ENCODE measurements at regions not wholly inside any gene's neighbourhood (a gene's known extent, or its start where the extent isn't known, plus 50 kb on each side); places are given as distances from the start of the nearest gene placed in this dataset.
"Not testable (repeated sequence)": the region's sequence is repeated elsewhere in the genome, so short reads cannot be mapped to it uniquely, and the experiment has no call there.

DNA sequence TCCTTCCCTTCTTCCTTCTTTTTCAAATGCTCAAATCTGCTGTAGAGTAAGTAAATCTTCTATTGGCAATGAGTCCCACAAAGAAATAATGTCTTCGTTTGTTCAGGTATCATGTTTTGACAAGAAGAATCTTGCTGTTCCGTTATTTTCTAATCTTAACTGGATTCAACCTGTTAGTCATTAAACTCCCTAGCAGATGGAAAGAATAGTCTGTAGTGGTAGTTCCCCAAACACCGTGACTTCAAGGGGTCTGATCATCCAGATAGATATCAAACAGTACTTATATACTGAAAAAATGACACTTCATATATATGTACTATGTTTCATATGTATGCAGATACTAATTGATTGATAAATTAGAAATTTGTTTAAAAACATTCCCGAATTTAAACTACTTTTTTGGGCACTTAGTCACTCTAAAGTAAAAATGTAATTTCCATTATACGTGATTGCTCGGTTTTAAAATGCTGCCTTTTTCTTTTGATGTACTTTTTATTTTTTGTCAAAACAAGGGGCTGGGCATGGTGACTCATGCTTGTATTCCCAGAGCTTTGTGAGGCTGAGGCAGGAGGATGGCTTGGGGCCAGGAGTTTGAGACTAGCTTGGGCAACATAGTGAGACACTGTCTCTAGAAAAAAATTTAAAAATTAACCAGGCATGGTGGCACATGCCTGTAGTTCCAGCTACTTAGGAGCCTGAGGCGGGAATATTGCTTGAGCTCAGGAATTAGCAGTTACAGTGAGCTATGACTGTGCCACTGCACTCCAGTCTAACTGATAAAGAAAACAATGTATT lies 335.7 kb upstream of the SNX7 start:
- DNase-seq = no peak

DNA sequence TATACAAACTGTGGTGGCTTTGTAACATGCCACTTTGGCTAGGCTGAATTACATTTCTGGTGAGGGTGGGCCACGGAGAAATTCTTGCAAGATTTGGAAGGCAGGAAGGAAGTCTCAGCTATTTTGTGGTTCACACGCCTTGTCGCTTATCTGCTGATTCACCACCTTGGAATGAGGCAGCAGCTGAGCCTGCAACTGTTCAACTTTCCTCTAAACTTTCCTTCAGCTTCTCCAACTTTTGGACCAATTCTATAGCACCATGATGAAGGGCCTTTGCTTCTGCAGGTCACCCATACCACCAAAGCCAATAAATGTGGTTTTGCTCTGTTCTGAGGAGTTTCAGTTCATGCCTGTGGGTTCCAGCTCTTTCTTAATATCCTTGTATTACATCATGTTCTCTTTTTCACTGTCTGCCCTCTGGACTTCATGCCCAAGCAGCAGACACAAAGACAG lies 337.6 kb upstream of the SNX7 start:
- DNase-seq = no peak

DNA sequence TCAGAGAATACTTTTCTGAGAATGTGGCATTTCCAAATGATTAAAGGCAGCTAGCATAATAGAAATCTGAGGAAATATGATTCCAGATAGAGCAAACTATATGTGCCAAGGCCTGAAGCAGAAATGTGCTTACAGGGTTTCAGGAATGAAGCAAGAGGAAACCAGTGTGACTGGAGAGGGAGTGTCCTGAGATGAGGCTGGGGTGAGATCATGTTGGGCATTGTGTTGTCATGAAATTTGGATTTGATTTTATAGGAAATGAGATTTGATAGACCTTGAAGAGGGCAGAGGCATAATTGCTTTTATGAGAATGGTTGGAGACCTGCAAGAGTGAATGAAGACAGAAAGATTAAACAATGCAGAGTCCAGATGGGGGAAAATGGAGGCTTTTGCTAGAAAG lies 338.1 kb upstream of the SNX7 start:
- DNase-seq = no peak

DNA sequence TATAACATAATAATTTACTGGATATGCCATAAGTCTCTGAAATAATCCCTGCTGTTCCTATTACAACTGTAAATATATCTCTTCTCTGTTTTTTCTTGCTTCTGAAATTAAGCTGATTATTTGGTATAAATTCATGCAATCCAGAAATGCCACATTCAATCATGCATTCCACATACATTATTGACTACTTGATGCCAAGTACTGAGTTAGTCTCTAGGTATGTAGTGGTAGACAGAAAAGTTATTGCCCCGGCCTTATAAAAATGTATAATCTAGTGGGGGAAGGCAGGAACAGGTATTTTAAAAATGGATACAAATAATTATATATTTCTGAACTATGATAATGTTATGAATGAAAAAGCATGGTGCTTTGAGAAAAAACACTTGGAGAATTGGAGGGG lies 338.6 kb upstream of the SNX7 start:
- no peak for DNase-seq

DNA sequence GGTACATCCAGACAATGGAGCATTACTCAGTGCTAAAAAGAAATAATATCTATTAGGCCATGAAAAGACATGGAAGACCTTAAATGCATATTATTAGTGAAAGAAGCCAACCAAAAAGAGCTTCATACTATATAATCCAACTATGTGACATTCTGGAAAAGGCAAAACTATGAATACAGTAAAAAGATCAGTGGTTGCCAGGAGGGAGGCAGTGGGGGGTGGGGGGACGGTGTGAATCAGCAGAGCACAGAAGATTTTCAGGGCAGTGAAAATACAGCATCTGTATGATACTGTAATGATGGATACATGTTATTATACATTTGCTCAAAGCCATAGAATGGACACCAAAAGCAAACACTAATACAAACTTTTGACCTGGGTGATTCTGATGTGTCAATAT lies 339.4 kb upstream of the SNX7 start:
- DNase-seq = no peak

DNA sequence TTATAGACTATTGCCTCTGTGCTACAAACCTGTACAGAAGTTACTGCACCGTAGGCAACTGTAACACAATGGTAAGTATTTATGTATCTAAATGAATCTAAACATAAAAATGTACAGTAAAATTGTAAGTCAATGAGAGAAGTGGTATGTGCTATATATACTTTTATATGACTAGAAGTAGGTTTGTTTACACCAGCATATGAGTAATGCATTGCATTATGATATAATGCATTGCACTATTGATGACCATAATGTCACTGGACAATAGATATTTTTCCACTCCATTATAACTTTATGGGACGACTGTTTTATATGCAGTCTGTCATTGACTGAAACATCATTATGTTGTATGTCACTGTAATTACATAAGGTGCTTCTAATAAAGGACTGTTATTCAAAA lies 340.3 kb upstream of the SNX7 start:
- DNase-seq = no peak

DNA sequence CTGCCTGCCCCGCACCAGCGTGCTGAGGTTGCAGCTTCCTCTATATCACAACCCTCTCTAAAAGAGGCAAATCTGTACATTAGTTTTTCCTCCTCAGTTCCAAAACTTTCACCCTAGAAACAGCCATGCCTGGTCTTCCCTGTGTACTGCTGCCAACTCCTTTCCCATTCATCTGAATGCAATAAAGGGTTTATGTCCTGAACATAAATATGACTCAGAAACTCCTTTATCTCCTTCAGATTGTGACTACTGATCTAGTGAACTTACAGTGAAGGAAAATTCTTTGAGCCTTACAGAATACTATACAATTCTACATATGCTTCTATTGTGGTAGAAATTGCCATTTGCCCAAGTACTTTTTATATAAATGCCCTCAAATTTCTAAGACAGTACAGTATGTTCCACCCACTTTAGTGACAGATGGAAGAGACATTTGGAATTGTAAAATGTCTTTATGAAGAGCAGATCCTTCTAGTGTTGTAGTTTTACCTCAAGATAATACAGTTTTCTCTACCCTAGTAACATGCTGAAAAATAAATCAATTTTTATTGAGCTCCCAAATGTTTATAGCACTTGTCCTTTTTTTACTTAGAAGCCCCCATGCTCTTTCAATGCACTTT lies 345.1 kb upstream of the SNX7 start:
- DNase-seq = no peak

DNA sequence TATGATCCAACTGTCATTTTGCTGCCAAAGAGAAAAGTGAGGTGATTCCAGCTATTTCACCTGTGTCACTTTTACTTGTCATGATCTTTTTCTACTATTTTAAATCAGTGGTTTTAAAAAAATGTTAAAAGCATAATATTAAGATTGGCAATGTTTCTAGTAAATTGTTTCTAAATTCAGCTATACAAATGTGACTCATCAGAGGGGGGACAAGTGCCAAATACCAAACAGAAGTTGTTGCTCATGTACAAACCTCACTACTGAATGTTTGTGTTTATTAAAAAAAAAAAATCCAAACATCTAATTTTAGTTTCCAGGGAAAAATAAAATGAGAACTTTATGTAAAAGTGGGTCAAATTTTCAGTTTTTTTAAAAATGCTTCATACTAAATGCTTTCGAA lies 346.2 kb upstream of the SNX7 start:
- no peak for DNase-seq

DNA sequence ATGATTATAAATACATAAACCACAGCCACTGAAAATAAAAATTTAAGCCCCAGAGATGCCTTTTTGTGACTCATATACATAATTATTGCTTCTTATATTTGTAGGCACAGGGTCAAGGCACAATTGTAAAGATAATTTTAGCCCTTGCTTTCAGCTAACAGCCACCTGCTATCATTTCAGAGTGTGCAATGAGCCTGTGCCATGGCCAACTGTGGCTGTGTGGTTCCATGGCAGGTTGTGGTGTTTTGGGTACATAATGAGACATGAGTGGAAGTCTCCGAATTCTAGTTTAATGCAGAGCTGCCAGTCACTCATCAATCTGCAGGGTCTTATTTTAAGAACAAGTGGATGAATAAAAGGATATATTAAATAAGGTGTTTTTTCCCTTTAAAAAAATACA lies 346.9 kb upstream of the SNX7 start:
- no peak for DNase-seq

DNA sequence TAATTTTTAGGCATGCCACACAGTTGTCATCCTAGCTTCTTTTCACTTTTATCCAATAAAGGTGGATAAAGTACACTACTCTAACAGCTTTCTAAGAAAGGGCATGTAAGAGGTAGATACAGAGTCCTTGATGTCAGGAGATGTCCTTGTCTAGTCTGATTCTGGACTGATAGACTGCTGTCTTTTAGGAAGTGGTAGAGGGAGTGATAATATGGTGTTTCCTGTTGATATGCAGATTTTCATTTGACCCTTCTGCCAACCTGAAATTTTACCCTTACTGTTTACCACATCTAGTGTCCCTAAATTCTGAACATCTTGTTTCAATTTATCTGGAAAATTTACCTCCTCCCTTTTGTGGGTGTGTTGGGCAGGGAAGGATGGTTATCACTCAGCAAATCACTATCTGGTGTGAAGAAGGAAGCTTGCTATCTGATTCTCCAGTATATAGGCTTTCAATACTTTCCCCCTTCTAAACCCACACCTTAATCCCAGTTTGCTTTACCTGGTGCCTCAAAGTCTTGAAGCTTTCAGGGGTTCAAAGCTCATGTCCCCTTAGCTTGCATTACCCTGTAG lies 354.9 kb upstream of the SNX7 start:
- DNase-seq = no peak

DNA sequence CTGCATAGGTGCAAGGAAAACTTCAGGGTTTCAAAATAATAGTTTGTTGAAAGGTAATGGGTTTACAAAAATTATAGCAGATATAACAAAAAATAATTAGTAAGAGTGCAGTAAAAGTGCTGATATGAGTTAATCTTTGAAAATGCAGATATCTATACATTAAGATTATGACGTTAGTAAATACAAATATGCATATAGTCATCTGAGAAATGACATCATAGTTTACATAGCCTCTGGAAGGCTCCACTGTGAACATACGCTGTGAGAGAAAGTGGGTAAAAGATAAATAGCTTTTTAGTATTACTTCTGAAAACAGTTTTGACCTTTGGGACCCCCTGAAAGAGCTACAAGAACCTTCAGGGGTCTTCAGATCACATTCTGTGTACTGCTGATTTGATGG lies 356.2 kb upstream of the SNX7 start:
- no peak for DNase-seq

DNA sequence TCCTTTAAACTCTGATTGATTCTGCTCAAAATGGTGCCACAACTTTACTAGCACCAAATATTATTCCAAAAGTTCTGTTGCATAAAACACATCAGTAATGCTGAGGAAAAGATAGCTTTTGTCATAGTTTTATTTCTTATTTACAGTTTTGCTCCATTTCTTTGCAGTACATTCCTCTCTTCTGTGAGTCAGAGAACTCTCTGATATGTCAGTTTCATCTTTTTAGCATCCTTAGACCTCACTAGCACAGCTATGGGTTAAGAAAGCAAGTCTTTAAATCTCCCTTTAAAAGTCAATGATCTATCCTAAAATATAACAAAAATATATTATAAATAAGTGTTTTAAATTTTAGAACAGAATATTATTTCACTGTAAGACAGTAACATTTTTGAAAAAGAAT lies 356.6 kb upstream of the SNX7 start:
- DNase-seq = no peak

DNA sequence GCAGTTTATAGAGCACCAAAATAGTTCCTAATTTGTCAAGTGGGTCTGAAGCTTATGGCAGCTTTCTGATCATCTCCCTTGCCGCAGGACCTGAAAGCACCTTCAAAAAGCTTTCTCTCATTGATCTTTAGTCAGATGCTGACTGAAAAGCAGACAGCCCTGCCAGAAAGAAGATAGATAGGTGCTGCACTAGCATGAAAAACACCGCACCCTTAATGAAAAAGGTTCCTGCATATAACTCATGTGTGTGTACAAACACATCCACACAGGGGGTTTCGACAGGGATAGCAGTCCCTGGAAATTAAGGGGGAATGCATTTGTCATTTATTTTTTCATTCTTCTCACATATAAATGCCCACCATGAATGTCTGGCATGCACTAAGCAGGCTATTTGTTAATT lies 361.7 kb upstream of the SNX7 start:
- DNase-seq = no peak

DNA sequence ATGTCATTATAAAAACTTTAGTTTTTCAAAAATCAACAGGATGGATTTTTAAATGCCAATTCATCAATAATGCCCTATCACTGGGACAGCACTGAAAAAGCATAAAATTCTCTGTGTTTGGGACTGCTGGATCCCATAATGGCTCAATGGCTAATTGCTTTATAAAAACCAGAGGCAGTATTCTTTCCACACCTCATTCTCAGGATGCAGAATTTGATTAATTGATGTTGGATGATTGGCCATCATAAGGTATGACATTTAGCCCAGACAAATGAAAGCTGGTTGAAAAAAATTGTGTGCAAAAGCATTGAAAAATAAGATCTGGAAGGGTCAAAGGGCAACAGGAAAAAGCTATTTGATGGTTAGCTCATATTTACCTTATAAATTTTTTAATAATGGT lies 362.2 kb upstream of the SNX7 start:
- no peak for DNase-seq

DNA sequence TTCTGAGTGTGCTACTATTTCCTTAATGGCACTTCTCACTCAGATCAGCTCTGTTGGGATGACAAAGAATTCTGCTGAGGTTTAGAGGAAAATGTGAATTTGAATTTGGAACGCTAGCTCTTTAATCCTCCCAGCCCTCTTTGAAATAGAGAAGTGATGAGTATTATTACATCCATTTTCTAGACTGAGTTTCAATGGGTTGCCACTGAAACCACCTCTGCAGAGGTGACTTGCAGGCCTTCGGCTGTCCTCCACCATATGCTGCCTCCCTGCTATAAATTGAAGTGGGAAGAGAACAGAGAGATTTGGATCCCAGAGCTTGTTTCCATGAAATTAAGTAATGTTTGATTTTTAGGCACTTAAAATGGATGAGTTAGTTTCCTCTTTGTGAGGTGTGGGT lies 363.2 kb upstream of the SNX7 start:
- no peak for DNase-seq

DNA sequence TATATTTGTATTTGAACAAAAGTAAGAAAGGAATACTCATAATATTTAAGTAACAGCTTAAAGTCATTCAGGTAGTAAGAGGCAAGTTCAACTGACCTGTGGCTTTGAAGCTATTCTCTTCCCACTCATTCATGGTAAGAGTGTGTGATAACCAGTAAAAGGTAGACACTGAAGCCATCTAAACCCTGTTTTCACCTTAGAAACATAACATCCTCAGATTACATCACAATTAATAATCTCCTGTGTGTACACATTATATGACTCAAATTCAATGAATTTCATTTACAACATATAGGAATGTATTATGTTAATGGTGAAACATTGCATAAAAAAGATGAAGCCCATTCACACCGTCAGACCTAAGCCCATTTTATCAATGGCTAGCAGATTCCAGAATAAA lies 364.8 kb upstream of the SNX7 start:
- no peak for DNase-seq

DNA sequence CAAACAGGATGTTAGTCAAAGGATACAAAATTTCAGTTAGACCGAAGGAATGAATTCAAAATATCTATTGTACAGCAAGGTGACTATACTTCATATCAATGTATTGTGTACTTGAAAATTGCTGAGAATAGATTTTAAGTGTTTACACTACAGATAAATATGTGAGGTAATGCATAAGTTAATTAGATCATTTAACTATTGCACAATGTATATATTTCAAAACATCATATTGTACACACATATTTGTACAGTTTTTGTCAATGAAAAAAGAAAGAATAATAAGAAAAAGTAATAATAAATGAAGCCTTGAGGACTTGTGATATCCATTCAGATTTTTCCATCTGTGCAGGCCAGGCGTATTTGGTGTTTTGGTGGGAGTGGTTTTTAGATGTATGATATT lies 367.4 kb upstream of the SNX7 start:
- DNase-seq = no peak

DNA sequence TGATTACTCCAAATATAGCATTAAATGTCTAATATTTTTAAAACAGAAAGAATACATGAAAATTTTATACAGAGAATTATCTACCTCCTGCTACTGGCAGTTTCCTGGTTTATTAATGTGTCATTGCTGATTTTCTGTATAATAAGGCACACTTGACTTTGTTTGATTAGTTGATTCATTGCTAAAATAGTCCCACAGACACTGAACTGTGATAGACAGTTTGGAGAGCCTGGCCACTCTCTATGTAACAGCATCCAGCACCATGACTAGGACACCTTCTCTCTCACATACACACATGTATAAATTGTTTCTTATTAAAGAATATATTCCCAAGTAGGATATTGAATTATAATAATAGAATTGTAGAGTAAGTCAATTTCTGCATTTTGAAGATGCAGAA lies 368.5 kb upstream of the SNX7 start:
- DNase-seq = no peak

DNA sequence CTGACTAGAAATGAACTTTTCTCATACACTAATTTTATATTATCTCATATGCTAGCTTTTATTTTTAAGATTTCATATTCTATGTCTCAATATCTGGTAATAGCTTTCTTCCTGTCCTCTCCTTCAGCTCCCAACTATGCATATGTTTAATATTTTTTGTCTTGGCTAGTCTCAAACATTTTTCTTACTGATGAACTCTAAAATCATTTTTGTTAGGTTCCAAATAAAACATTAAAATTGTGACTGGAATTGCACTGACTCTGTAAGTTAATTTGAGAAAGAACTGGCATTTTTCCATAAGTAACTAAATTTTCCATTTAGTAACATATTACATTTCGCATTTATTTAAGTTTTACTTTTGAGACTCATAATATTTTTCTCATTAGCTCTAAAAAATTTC lies 368.5 kb upstream of the DPYD start:
- no peak for DNase-seq

DNA sequence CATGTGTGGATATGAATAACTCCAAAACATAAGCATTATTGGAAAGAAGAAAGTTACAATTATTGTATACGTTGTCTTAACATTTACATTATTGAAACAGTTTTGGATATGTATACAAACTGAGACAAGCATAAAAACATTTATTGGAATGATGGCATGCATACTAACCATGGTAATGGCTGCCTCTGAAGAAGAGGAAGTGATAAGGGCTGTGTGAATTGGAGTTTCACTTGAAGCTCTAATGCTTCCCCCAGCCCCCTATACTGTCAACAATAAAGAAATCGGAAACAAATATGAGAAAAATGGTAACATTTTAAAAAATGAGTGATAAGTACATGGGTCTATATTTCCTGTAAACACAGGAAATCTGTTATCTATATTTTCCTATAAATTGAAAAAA lies 367.7 kb upstream of the DPYD start:
- DNase-seq = no peak

DNA sequence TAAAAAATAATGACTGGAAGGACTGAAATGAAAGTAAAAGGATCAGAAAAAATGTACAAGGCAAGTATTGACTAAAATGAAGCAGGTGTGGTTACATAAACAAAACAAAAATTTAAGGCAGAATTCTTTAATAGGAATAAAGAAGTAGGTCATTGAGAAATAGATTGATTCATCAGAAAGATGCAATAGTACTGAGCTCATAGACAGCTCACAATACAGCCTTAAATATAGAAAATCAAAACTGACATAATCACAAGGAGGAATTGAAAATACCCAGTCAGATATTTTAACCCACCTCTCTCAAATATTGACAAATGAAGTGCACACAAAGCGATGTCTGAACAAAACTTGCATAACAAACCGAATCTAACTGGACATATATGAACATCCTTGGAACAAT lies 366.8 kb upstream of the DPYD start:
- DNase-seq = no peak

DNA sequence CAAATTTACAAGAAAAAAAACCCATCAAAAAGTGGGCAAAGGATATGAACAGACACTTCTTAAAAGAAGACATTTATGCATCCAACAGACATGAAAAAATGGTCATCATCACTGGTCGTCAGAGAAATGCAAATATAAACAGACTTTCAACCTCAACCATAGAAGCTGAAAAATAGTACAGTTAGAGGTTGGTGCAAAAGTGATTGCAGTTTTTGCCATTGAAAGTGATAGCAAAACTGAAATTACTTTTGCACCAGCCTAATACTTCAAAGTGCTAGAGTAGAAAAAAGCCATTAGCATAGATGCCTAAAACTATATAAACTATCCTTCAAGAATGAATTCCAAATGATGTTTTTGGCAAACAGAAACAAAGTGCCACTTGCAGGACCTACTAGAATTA lies 365.8 kb upstream of the DPYD start:
- no peak for DNase-seq

DNA sequence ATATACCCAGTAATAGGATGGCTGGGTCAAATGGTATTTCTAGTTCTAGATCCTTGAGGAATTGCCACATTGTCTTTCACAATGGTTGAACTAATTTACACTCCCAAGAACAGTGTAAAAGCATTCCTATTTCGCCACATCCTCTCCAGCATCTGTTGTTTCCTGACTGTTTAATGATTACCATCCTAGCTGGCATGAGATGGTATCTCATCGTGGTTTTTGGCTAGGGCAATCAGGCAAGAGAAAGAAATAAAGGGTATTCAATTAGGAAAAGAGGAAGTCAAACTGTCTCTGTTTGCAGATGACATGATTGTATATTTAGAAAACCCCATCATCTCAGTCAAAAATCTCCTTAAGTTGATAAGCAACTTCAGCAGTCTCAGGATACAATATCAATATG lies 364.5 kb upstream of the DPYD start:
- not testable (repeated sequence) for DNase-seq

DNA sequence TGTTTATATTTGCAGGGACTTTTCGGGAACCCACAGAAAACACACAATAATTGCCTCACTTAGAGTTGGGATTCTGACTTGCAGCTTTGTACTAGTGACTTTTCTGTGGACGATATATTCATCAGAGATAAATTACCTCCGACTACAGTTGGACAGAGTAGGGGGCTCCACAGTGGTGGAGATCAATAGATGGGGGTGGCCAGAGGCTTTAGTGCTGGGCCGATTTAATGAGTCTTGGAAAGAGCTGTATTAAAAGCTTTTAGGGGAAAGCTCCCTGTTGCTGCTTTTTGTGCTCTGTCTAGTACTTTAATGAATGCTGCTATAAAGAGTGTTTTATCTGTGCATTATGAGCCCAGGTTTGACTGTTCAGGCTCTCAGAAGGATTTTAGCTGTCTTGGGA lies 359.2 kb upstream of the DPYD start:
- no peak for DNase-seq

DNA sequence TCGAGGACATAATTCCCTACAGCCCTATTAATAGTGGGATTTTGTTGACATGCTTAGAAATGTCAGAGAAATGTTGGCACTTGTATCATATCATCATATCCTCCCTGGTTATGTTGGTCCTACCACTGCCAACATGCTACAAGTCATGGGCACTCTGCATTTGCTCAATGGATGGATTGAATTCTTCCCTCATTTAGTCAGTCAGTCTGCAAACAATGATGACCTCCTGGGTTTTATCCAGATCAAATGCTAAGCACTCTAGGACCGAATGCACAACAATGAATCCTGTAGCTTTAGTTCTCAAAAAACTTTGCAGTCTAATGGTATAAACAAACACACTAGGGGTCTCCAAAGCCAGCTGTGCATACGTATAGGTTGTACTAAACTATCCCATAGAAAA lies 357.2 kb upstream of the DPYD start:
- DNase-seq = no peak

All from NCI-H748 treated with DMSO at 0.1 percent for 48 hours (cell line).